ENCODE measurements at regions not wholly inside any gene's neighbourhood (a gene's known extent, or its start where the extent isn't known, plus 50 kb on each side); places are given as distances from the start of the nearest gene placed in this dataset.

DNA sequence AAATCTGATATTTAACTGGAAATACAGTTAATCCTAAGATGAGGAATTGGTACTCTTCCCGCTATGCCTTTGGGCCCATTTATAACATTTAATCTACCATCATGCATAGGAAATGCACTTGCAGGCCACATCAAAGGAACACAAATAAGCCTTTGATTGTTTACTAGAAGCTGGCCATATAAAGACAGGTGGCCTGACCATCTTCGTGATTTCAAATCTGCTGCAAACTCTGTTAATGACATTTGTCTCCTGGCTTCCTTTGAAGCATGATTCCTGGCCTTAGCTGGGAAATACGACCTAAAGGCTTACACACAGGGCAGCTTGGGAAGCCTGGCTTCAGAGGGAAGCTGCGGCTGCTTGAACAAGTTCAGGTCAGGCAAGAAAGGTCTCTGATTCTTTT, 552.1 kb downstream of the CDH26 start:
- no peaks in the 10 kb centered on the region for H4K20me1 ChIP-seq (ENCODE audit: low read depth, low read length)
- H3K27ac ChIP-seq (ENCODE audit: low read depth, low read length) = no peak overlapping the region
- no peak overlapping the region for H3K4me3 ChIP-seq (ENCODE audit: insufficient read depth, low read length, poor library complexity, severe bottlenecking)
- TF ChIP-seq, protein P1, sequence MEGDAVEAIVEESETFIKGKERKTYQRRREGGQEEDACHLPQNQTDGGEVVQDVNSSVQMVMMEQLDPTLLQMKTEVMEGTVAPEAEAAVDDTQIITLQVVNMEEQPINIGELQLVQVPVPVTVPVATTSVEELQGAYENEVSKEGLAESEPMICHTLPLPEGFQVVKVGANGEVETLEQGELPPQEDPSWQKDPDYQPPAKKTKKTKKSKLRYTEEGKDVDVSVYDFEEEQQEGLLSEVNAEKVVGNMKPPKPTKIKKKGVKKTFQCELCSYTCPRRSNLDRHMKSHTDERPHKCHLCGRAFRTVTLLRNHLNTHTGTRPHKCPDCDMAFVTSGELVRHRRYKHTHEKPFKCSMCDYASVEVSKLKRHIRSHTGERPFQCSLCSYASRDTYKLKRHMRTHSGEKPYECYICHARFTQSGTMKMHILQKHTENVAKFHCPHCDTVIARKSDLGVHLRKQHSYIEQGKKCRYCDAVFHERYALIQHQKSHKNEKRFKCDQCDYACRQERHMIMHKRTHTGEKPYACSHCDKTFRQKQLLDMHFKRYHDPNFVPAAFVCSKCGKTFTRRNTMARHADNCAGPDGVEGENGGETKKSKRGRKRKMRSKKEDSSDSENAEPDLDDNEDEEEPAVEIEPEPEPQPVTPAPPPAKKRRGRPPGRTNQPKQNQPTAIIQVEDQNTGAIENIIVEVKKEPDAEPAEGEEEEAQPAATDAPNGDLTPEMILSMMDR (IDR thresholded peaks at IDR 0.05; ENCODE audit: insufficient read depth, low read length, poor library complexity, severe bottlenecking) = no peak
- no peak for TF ChIP-seq EZH2phosphoT487 (conservative IDR thresholded peaks at IDR 0.05; ENCODE audit: low read length)
- no peaks in the 10 kb centered on the region for H3K36me3 ChIP-seq (ENCODE audit: low read length)
- no peak overlapping the region for H3K9ac ChIP-seq (ENCODE audit: low read length)
- H3F3A ChIP-seq (ENCODE audit: insufficient read depth) = no peaks in the 10 kb centered on the region
- H3K27me3 ChIP-seq (ENCODE audit: low read length) = no peaks in the 10 kb centered on the region
- H3K9me2 ChIP-seq (replicated peaks; ENCODE audit: insufficient read depth, low read length) = no peaks in the 10 kb centered on the region
- no peak overlapping the region for H3K4me2 ChIP-seq (ENCODE audit: low read depth, low read length, poor library complexity, severe bottlenecking)
- no peaks in the 10 kb centered on the region for H3K9me3 ChIP-seq (ENCODE audit: insufficient read depth, low read length)
- H2AFZ ChIP-seq (ENCODE audit: low read depth, low read length, severe bottlenecking) = no peak overlapping the region
- H3K79me2 ChIP-seq (ENCODE audit: insufficient read depth, low read length) = no peaks in the 10 kb centered on the region

DNA sequence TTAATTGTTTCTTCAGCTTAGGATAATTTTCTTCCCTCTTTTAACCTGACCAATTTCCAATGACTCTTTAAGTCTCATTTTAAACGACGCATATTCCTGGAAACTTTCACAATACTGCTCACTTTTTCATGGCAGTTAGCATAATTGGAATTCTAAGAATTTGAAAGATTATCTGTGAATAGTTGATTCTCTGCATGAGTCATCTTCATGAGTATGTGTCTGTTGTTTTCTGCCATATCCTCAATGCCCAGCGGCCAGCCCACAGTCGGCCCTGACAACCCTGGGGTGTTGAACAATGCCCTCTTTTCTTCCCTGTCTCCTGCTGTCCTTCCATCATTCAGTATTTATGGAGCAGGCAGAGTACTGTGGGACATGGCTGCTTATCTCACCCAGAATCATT, 554.2 kb downstream of the CDH26 start:
- Histone ChIP-seq H3K9me3 (ENCODE audit: insufficient read depth, low read length) (no peaks in the 10 kb centered on the region), H3K4me2 (ENCODE audit: low read depth, low read length, poor library complexity, severe bottlenecking) (no peak overlapping the region), H2AFZ (ENCODE audit: low read depth, low read length, severe bottlenecking) (no peak overlapping the region), H3K79me2 (ENCODE audit: insufficient read depth, low read length) (no peaks in the 10 kb centered on the region), H3F3A (ENCODE audit: insufficient read depth) (no peaks in the 10 kb centered on the region), H3K36me3 (ENCODE audit: low read length) (no peaks in the 10 kb centered on the region), H3K27me3 (ENCODE audit: low read length) (no peaks in the 10 kb centered on the region), H3K27ac (ENCODE audit: low read depth, low read length) (no peak overlapping the region), H3K4me3 (ENCODE audit: insufficient read depth, low read length, poor library complexity, severe bottlenecking) (no peak overlapping the region), H3K9me2 (replicated peaks; ENCODE audit: insufficient read depth, low read length) (no peaks in the 10 kb centered on the region), H4K20me1 (ENCODE audit: low read depth, low read length) (no peaks in the 10 kb centered on the region), H3K9ac (ENCODE audit: low read length) (no peak overlapping the region)
- TF ChIP-seq, protein P1 (IDR thresholded peaks at IDR 0.05; ENCODE audit: insufficient read depth, low read length, poor library complexity, severe bottlenecking) = no peak
- TF ChIP-seq EZH2phosphoT487 (conservative IDR thresholded peaks at IDR 0.05; ENCODE audit: low read length) = no peak

DNA sequence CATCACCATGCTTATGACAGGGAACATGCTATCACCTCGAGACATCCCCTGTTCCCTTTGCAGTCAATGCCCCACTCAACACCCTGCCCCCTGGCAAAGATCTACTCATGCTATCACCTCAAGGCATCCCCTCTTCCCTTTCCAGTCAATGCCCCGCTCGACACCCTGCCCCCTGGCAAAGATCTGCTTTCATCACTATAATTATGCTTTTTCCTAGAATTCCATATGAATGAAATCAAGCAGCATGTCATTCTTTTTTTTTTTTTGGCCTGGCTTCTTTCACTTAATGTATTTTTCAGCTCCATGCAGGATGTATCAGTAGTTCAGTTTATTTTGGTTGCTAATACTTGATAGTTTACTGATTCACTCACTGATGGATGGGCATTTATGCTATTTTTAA, 554.9 kb downstream of the CDH26 start:
- H3K9me2 ChIP-seq (replicated peaks; ENCODE audit: insufficient read depth, low read length) = no peaks in the 10 kb centered on the region
- no peak overlapping the region for H2AFZ ChIP-seq (ENCODE audit: low read depth, low read length, severe bottlenecking)
- H3K9me3 ChIP-seq (ENCODE audit: insufficient read depth, low read length) = no peaks in the 10 kb centered on the region
- no peaks in the 10 kb centered on the region for H4K20me1 ChIP-seq (ENCODE audit: low read depth, low read length)
- no peaks in the 10 kb centered on the region for H3F3A ChIP-seq (ENCODE audit: insufficient read depth)
- H3K27ac ChIP-seq (ENCODE audit: low read depth, low read length) = no peak overlapping the region
- H3K36me3 ChIP-seq (ENCODE audit: low read length) = no peaks in the 10 kb centered on the region
- no peak overlapping the region for H3K4me2 ChIP-seq (ENCODE audit: low read depth, low read length, poor library complexity, severe bottlenecking)
- H3K9ac ChIP-seq (ENCODE audit: low read length) = no peak overlapping the region
- no peaks in the 10 kb centered on the region for H3K79me2 ChIP-seq (ENCODE audit: insufficient read depth, low read length)
- H3K27me3 ChIP-seq (ENCODE audit: low read length) = no peaks in the 10 kb centered on the region
- no peak for TF ChIP-seq EZH2phosphoT487 (conservative IDR thresholded peaks at IDR 0.05; ENCODE audit: low read length)
- TF ChIP-seq, protein P1 (IDR thresholded peaks at IDR 0.05; ENCODE audit: insufficient read depth, low read length, poor library complexity, severe bottlenecking) = no peak
- H3K4me3 ChIP-seq (ENCODE audit: insufficient read depth, low read length, poor library complexity, severe bottlenecking) = no peak overlapping the region
